ENCODE measurements at regions not wholly inside any gene's neighbourhood (a gene's known extent, or its start where the extent isn't known, plus 50 kb on each side); places are given as distances from the start of the nearest gene placed in this dataset.

GRCh38 chr3:72301779-72302178 lies 516.8 kb upstream of the PROK2 start:
- Histone ChIP-seq H3K9ac (ENCODE audit: low read length) (no peak overlapping the region), H3K9me3 (ENCODE audit: control insufficient read depth, low read length) (no peaks in the 10 kb centered on the region), H3K27me3 (ENCODE audit: control insufficient read depth, insufficient read depth, low read length) (no peaks in the 10 kb centered on the region), H3K36me3 (ENCODE audit: control insufficient read depth, insufficient read depth, low read length) (no peaks in the 10 kb centered on the region), H3K4me1 (ENCODE audit: control insufficient read depth, insufficient read depth, low read length) (no peaks in the 10 kb centered on the region), H3K4me3 (ENCODE audit: low read length) (no peak overlapping the region)

GRCh38 chr3:72300621-72301020 lies 515.7 kb upstream of the PROK2 start:
- Histone ChIP-seq H3K4me1 (ENCODE audit: control insufficient read depth, insufficient read depth, low read length) (no peaks in the 10 kb centered on the region), H3K36me3 (ENCODE audit: control insufficient read depth, insufficient read depth, low read length) (no peaks in the 10 kb centered on the region), H3K9me3 (ENCODE audit: control insufficient read depth, low read length) (no peaks in the 10 kb centered on the region), H3K9ac (ENCODE audit: low read length) (no peak overlapping the region), H3K4me3 (ENCODE audit: low read length) (no peak overlapping the region), H3K27me3 (ENCODE audit: control insufficient read depth, insufficient read depth, low read length) (no peaks in the 10 kb centered on the region)

- H3K4me3 ChIP-seq (ENCODE audit: low read length): no peak overlapping the region
- no peaks in the 10 kb centered on the region for H3K4me1 ChIP-seq (ENCODE audit: control insufficient read depth, insufficient read depth, low read length)
- no peak overlapping the region for H3K9ac ChIP-seq (ENCODE audit: low read length)
- no peaks in the 10 kb centered on the region for H3K36me3 ChIP-seq (ENCODE audit: control insufficient read depth, insufficient read depth, low read length)
- no peaks in the 10 kb centered on the region for H3K9me3 ChIP-seq (ENCODE audit: control insufficient read depth, low read length)
- H3K27me3 ChIP-seq (ENCODE audit: control insufficient read depth, insufficient read depth, low read length): no peaks in the 10 kb centered on the region
Observed at GRCh38 chr3:72299823-72300222, 514.9 kb upstream of the PROK2 start.

GRCh38 chr3:72299321-72299802 lies 514.4 kb upstream of the PROK2 start:
- Histone ChIP-seq H3K9ac (ENCODE audit: low read length) (no peak overlapping the region), H3K27me3 (ENCODE audit: control insufficient read depth, insufficient read depth, low read length) (no peaks in the 10 kb centered on the region), H3K9me3 (ENCODE audit: control insufficient read depth, low read length) (no peaks in the 10 kb centered on the region), H3K36me3 (ENCODE audit: control insufficient read depth, insufficient read depth, low read length) (no peaks in the 10 kb centered on the region), H3K4me1 (ENCODE audit: control insufficient read depth, insufficient read depth, low read length) (no peaks in the 10 kb centered on the region), H3K4me3 (ENCODE audit: low read length) (no peak overlapping the region)

GRCh38 chr3:72298201-72299152 lies 513.5 kb upstream of the PROK2 start:
- Histone ChIP-seq H3K9ac (ENCODE audit: low read length) (no peak overlapping the region), H3K9me3 (ENCODE audit: control insufficient read depth, low read length) (no peaks in the 10 kb centered on the region), H3K4me3 (ENCODE audit: low read length) (no peak overlapping the region), H3K27me3 (ENCODE audit: control insufficient read depth, insufficient read depth, low read length) (no peaks in the 10 kb centered on the region), H3K4me1 (ENCODE audit: control insufficient read depth, insufficient read depth, low read length) (no peaks in the 10 kb centered on the region), H3K36me3 (ENCODE audit: control insufficient read depth, insufficient read depth, low read length) (no peaks in the 10 kb centered on the region)

- Histone ChIP-seq H3K36me3 (ENCODE audit: control insufficient read depth, insufficient read depth, low read length) (no peaks in the 10 kb centered on the region), H3K4me1 (ENCODE audit: control insufficient read depth, insufficient read depth, low read length) (no peaks in the 10 kb centered on the region), H3K9me3 (ENCODE audit: control insufficient read depth, low read length) (no peaks in the 10 kb centered on the region), H3K4me3 (ENCODE audit: low read length) (no peak overlapping the region), H3K9ac (ENCODE audit: low read length) (no peak overlapping the region), H3K27me3 (ENCODE audit: control insufficient read depth, insufficient read depth, low read length) (no peaks in the 10 kb centered on the region)
Observed at GRCh38 chr3:72297481-72297880, 512.5 kb upstream of the PROK2 start.

GRCh38 chr3:72296477-72297111 lies 511.6 kb upstream of the PROK2 start:
- Histone ChIP-seq H3K36me3 (ENCODE audit: control insufficient read depth, insufficient read depth, low read length) (no peaks in the 10 kb centered on the region), H3K9me3 (ENCODE audit: control insufficient read depth, low read length) (no peaks in the 10 kb centered on the region), H3K27me3 (ENCODE audit: control insufficient read depth, insufficient read depth, low read length) (no peaks in the 10 kb centered on the region), H3K4me1 (ENCODE audit: control insufficient read depth, insufficient read depth, low read length) (no peaks in the 10 kb centered on the region), H3K4me3 (ENCODE audit: low read length) (no peak overlapping the region), H3K9ac (ENCODE audit: low read length) (no peak overlapping the region)

- no peaks in the 10 kb centered on the region for H3K36me3 ChIP-seq (ENCODE audit: control insufficient read depth, insufficient read depth, low read length)
- H3K9ac ChIP-seq (ENCODE audit: low read length): no peak overlapping the region
- H3K4me1 ChIP-seq (ENCODE audit: control insufficient read depth, insufficient read depth, low read length): no peaks in the 10 kb centered on the region
Observed at GRCh38 chr3:72295962-72296450, 511.1 kb upstream of the PROK2 start.

GRCh38 chr3:72295276-72295961 lies 510.5 kb upstream of the PROK2 start:
- H3K36me3 ChIP-seq (ENCODE audit: control insufficient read depth, insufficient read depth, low read length): no peaks in the 10 kb centered on the region
- no peaks in the 10 kb centered on the region for H3K27me3 ChIP-seq (ENCODE audit: control insufficient read depth, insufficient read depth, low read length)
- H3K9me3 ChIP-seq (ENCODE audit: control insufficient read depth, low read length): no peaks in the 10 kb centered on the region
- H3K4me1 ChIP-seq (ENCODE audit: control insufficient read depth, insufficient read depth, low read length): no peaks in the 10 kb centered on the region
- no peak overlapping the region for H3K4me3 ChIP-seq (ENCODE audit: low read length)
- H3K9ac ChIP-seq (ENCODE audit: low read length): no peak overlapping the region

More at GRCh38 chr3:72295962-72296450, 511.1 kb upstream of the PROK2 start:
- H3K4me3 ChIP-seq (ENCODE audit: low read length): no peak overlapping the region
- H3K27me3 ChIP-seq (ENCODE audit: control insufficient read depth, insufficient read depth, low read length): no peaks in the 10 kb centered on the region
- H3K9me3 ChIP-seq (ENCODE audit: control insufficient read depth, low read length): no peaks in the 10 kb centered on the region

- Histone ChIP-seq H3K27me3 (ENCODE audit: control insufficient read depth, insufficient read depth, low read length) (no peaks in the 10 kb centered on the region), H3K4me1 (ENCODE audit: control insufficient read depth, insufficient read depth, low read length) (peaks cover 4% of the 10 kb centered on the region), H3K4me3 (ENCODE audit: low read length) (no peak overlapping the region), H3K36me3 (ENCODE audit: control insufficient read depth, insufficient read depth, low read length) (no peaks in the 10 kb centered on the region), H3K9me3 (ENCODE audit: control insufficient read depth, low read length) (no peaks in the 10 kb centered on the region), H3K9ac (ENCODE audit: low read length) (no peak overlapping the region)
Observed at GRCh38 chr3:72290859-72291638, 506.1 kb upstream of the PROK2 start.

GRCh38 chr3:72289692-72290071 lies 504.7 kb upstream of the PROK2 start:
- no peak overlapping the region for H3K4me3 ChIP-seq (ENCODE audit: low read length)
- no peaks in the 10 kb centered on the region for H3K36me3 ChIP-seq (ENCODE audit: control insufficient read depth, insufficient read depth, low read length)
- no peaks in the 10 kb centered on the region for H3K9me3 ChIP-seq (ENCODE audit: control insufficient read depth, low read length)
- no peak overlapping the region for H3K9ac ChIP-seq (ENCODE audit: low read length)
- H3K4me1 ChIP-seq (ENCODE audit: control insufficient read depth, insufficient read depth, low read length): peaks cover 4% of the 10 kb centered on the region
- H3K27me3 ChIP-seq (ENCODE audit: control insufficient read depth, insufficient read depth, low read length): no peaks in the 10 kb centered on the region

Measured in mucosa of stomach (tissue), 1 donor.